ENCODE measurements at regions not wholly inside any gene's neighbourhood (a gene's known extent, or its start where the extent isn't known, plus 50 kb on each side); places are given as distances from the start of the nearest gene placed in this dataset.

DNA sequence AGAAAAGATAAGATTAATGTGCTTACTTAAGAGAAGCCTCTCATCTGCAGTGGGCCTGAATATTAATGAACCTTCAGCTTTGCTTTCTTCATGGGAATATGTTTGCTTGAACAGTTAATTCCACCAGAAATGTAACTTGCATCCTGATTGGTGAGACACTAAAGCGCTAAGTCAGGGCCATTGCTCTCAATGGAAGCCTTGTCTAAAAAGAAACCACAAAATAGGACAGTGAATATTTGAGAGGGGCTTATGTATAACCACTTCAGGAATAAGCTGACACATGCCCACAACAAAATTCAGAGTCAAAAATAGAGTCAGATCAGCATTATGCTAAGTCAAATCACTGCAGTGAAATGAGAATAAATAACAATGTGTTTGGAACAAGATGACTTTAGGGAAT lies 1125.8 kb downstream of the STIM2 start:
- TF ChIP-seq, protein P1, sequence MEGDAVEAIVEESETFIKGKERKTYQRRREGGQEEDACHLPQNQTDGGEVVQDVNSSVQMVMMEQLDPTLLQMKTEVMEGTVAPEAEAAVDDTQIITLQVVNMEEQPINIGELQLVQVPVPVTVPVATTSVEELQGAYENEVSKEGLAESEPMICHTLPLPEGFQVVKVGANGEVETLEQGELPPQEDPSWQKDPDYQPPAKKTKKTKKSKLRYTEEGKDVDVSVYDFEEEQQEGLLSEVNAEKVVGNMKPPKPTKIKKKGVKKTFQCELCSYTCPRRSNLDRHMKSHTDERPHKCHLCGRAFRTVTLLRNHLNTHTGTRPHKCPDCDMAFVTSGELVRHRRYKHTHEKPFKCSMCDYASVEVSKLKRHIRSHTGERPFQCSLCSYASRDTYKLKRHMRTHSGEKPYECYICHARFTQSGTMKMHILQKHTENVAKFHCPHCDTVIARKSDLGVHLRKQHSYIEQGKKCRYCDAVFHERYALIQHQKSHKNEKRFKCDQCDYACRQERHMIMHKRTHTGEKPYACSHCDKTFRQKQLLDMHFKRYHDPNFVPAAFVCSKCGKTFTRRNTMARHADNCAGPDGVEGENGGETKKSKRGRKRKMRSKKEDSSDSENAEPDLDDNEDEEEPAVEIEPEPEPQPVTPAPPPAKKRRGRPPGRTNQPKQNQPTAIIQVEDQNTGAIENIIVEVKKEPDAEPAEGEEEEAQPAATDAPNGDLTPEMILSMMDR (conservative IDR thresholded peaks at IDR 0.05), result no peak
- no peak for TF ChIP-seq EZH2 (IDR thresholded peaks at IDR 0.05; ENCODE audit: low read depth)
